Endodermal cell (in vitro differentiated cells): ENCODE measurements at regions not wholly inside any gene's neighbourhood (a gene's known extent, or its start where the extent isn't known, plus 50 kb on each side); places are given as distances from the start of the nearest gene placed in this dataset.

Experiments used
- DNase-seq: peaks from one replicate; pipeline ENCODE4 v3.0.0-alpha.2; 2017
- H3K27ac ChIP-seq: 2 replicates; pipeline ENCODE4 v1.5.1; 2013; ENCODE audit warnings: mild to moderate bottlenecking, low read depth, low read length, moderate library complexity
- H3K27me3 ChIP-seq: 2 replicates; pipeline ENCODE4 v1.6.1; 2013; ENCODE audit warnings: mild to moderate bottlenecking, low read length, moderate library complexity; ENCODE audit not compliant: insufficient read depth, control insufficient read depth, poor library complexity, severe bottlenecking
- H3K36me3 ChIP-seq: 2 replicates; pipeline ENCODE4 v1.7.0; 2013; ENCODE audit warnings: mild to moderate bottlenecking, low read length, moderate library complexity; ENCODE audit not compliant: control insufficient read depth, insufficient read depth
- H3K4me1 ChIP-seq: one replicate; pipeline ENCODE4 v1.7.0; 2013; ENCODE audit warnings: low read length; ENCODE audit not compliant: control insufficient read depth, insufficient read depth
- H3K4me3 ChIP-seq: 2 replicates; pipeline ENCODE4 v1.5.1; 2013; ENCODE audit warnings: mild to moderate bottlenecking, low read length, moderate library complexity
- H3K9ac ChIP-seq: 2 replicates; pipeline ENCODE4 v1.6.1; 2013; ENCODE audit warnings: mild to moderate bottlenecking, low read length, moderate library complexity; ENCODE audit not compliant: poor library complexity, severe bottlenecking; ENCODE audit errors: extremely low read depth
- H3K9me3 ChIP-seq: 2 replicates; pipeline ENCODE4 v1.6.1; 2013; ENCODE audit warnings: mild to moderate bottlenecking, low read length, moderate library complexity; ENCODE audit not compliant: control insufficient read depth
- H3K27ac Mint-ChIP-seq: 2 replicates; pipeline ENCODE4 v1.8.0; 2020; ENCODE audit warnings: mixed read lengths
- H3K27me3 Mint-ChIP-seq: 2 replicates; pipeline ENCODE4 v1.8.0; 2021; ENCODE audit warnings: mild to moderate bottlenecking, mixed read lengths; ENCODE audit not compliant: insufficient read depth
- H3K36me3 Mint-ChIP-seq: 2 replicates; pipeline ENCODE4 v1.8.0; 2020; ENCODE audit warnings: low read depth, mixed read lengths
- H3K4me1 Mint-ChIP-seq: 2 replicates; pipeline ENCODE4 v1.8.0; 2020; ENCODE audit warnings: mixed read lengths
- H3K4me3 Mint-ChIP-seq: 2 replicates; pipeline ENCODE4 v1.8.0; 2020; ENCODE audit warnings: mild to moderate bottlenecking, moderate library complexity, mixed read lengths
- H3K9me3 Mint-ChIP-seq: 2 replicates; pipeline ENCODE4 v1.8.0; 2020; ENCODE audit warnings: mild to moderate bottlenecking, mixed read lengths
- WGBS, 2 experiments: methylation state at CpG; one replicate each; pipeline versions ENCODE4 v1.1.5 to v1.1.7; 2013; ENCODE audit warnings: missing lambda C conversion rate in 2 of 2, mixed read lengths in 1 of 2; ENCODE audit not compliant: insufficient coverage in 1 of 2, insufficient read length in 1 of 2; 5-methylcytosine and 5-hydroxymethylcytosine counted together
- TF ChIP-seq, protein P1 (sequence below): fragments of 200-600 bp; sonication (generic); conservative IDR thresholded peaks from 2 replicates; pipeline ENCODE4 v1.5.0; 2021; ENCODE audit warnings: antibody characterized with exemption, mild to moderate bottlenecking

DNA sequence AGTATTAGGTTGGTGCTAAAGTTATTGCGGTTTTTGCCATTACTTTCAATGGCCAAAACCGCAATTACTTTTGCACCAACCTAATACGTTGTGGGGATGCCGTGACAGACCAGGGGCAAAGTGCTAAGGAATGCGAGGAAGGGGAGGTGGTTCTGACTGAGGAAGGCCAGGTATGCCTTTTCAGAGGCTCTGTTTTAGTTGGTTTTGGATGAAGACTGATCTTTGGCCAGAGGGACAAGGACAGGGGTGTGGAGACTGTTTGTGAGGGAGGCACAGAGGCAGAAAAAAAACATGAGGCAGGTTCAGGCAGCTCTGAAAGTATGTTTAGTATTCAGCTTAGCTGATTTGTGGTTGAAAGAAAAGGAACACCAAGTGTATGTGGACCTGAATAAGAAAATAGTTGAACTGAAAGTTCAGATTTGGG is 358.2 kb downstream of the RPS6KC1 start:
- no peak overlapping the region for H3K4me3 Mint-ChIP-seq
- Histone ChIP-seq H3K4me1 (no peaks in the 10 kb centered on the region), H3K9me3 (no peaks in the 10 kb centered on the region), H3K9ac (no peak overlapping the region), H3K27me3 (no peaks in the 10 kb centered on the region), H3K36me3 (no peaks in the 10 kb centered on the region), H3K27ac (no peak overlapping the region), H3K4me3 (no peak overlapping the region)
- no peak overlapping the region for H3K27ac Mint-ChIP-seq
- peaks cover 3% of the 10 kb centered on the region for H3K4me1 Mint-ChIP-seq
- peaks cover 5% of the 10 kb centered on the region for H3K9me3 Mint-ChIP-seq
- TF ChIP-seq, protein P1, sequence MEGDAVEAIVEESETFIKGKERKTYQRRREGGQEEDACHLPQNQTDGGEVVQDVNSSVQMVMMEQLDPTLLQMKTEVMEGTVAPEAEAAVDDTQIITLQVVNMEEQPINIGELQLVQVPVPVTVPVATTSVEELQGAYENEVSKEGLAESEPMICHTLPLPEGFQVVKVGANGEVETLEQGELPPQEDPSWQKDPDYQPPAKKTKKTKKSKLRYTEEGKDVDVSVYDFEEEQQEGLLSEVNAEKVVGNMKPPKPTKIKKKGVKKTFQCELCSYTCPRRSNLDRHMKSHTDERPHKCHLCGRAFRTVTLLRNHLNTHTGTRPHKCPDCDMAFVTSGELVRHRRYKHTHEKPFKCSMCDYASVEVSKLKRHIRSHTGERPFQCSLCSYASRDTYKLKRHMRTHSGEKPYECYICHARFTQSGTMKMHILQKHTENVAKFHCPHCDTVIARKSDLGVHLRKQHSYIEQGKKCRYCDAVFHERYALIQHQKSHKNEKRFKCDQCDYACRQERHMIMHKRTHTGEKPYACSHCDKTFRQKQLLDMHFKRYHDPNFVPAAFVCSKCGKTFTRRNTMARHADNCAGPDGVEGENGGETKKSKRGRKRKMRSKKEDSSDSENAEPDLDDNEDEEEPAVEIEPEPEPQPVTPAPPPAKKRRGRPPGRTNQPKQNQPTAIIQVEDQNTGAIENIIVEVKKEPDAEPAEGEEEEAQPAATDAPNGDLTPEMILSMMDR = no peak
- 88 to 97% methylated on average over 1 to 5 of the region's 5 CpGs for WGBS, 2 experiments
- peak; percentile 20 for DNase-seq
- H3K36me3 Mint-ChIP-seq = no peaks in the 10 kb centered on the region
- peaks cover 15% of the 10 kb centered on the region for H3K27me3 Mint-ChIP-seq

DNA sequence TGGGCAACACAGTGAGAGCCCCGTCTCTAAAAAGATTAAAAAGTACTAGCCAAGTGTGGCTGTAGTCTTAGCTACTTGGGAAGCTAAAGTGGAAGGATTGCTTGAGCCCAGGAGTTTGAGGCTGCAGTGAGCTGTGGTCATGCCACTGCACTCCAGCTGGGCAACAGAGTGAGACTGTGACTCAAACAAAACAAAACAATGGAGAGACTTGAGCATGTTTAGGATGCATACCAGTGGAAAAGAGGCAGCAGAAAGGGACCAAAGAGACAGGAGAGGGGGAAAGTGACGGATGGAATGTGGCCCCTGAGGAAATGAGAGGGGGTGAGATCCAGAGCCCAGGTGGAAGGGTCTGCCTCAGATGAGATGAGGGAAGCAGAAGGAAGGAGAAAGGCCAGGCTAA is 358.9 kb downstream of the RPS6KC1 start:
- Histone ChIP-seq H3K27ac (no peak overlapping the region), H3K27me3 (peaks cover under 1% of the 10 kb centered on the region), H3K9me3 (no peaks in the 10 kb centered on the region), H3K4me3 (no peak overlapping the region), H3K36me3 (no peaks in the 10 kb centered on the region), H3K9ac (no peak overlapping the region), H3K4me1 (no peaks in the 10 kb centered on the region)
- Mint-ChIP-seq H3K36me3 (no peaks in the 10 kb centered on the region), H3K27ac (no peak overlapping the region), H3K9me3 (peaks cover 5% of the 10 kb centered on the region), H3K4me1 (no peaks in the 10 kb centered on the region), H3K27me3 (peaks cover 16% of the 10 kb centered on the region), H3K4me3 (no peak overlapping the region)
- DNase-seq = peak; percentile 41
- TF ChIP-seq, protein P1 = no peak
- 75 to 83% methylated on average over 2 of the region's 2 CpGs for WGBS, 2 experiments

DNA sequence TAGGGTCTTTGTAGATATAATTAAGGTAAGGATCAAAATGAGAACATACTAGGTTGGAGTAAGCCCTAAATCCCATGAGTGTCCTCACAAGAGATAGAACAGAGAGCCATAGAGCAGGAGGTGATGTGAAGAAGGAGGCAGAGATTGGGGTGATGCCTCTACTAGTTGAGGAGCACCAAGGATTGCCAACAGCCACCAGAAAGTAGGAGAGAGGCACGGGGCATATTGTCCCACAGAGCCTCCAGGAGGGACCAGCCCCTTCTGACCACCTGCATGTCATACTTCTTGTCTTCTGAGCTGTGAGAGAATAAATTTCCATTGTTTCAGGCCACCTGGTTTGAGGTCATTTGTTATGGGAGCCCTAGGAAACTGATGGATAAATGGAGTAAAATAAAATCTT is 363.3 kb downstream of the RPS6KC1 start:
- peaks cover 5% of the 10 kb centered on the region for H3K9me3 Mint-ChIP-seq
- H3K4me3 ChIP-seq = no peak overlapping the region
- H3K27ac Mint-ChIP-seq = no peak overlapping the region
- H3K27me3 ChIP-seq = peaks cover 19% of the 10 kb centered on the region
- no peaks in the 10 kb centered on the region for H3K36me3 ChIP-seq
- no peak overlapping the region for H3K4me3 Mint-ChIP-seq
- TF ChIP-seq, protein P1 = no peak
- H3K4me1 ChIP-seq = peaks cover 11% of the 10 kb centered on the region
- 86 to 95% methylated on average over 1 of the region's 1 CpG for WGBS, 2 experiments
- DNase-seq = peak; percentile 1
- no peaks in the 10 kb centered on the region for H3K36me3 Mint-ChIP-seq
- H3K27ac ChIP-seq = no peak overlapping the region
- peaks cover 46% of the 10 kb centered on the region for H3K27me3 Mint-ChIP-seq
- peaks cover 8% of the 10 kb centered on the region for H3K4me1 Mint-ChIP-seq
- H3K9ac ChIP-seq = no peak overlapping the region
- no peaks in the 10 kb centered on the region for H3K9me3 ChIP-seq
